Endodermal cell (in vitro differentiated cells): ENCODE measurements at regions not wholly inside any gene's neighbourhood (a gene's known extent, or its start where the extent isn't known, plus 50 kb on each side); places are given as distances from the start of the nearest gene placed in this dataset.
A peak's percentile ranks its signal among the peaks of the same experiment; 100 is the strongest.

Source experiments
- DNase-seq: peaks from one replicate; pipeline ENCODE4 v3.0.0-alpha.2; 2017
- H3K27ac ChIP-seq: 2 replicates; pipeline ENCODE4 v1.5.1; 2013; ENCODE audit warnings: mild to moderate bottlenecking, low read depth, low read length, moderate library complexity
- H3K27me3 ChIP-seq: 2 replicates; pipeline ENCODE4 v1.6.1; 2013; ENCODE audit warnings: mild to moderate bottlenecking, low read length, moderate library complexity; ENCODE audit not compliant: insufficient read depth, control insufficient read depth, poor library complexity, severe bottlenecking
- H3K36me3 ChIP-seq: 2 replicates; pipeline ENCODE4 v1.7.0; 2013; ENCODE audit warnings: mild to moderate bottlenecking, low read length, moderate library complexity; ENCODE audit not compliant: control insufficient read depth, insufficient read depth
- H3K4me1 ChIP-seq: one replicate; pipeline ENCODE4 v1.7.0; 2013; ENCODE audit warnings: low read length; ENCODE audit not compliant: control insufficient read depth, insufficient read depth
- H3K4me3 ChIP-seq: 2 replicates; pipeline ENCODE4 v1.5.1; 2013; ENCODE audit warnings: mild to moderate bottlenecking, low read length, moderate library complexity
- H3K9ac ChIP-seq: 2 replicates; pipeline ENCODE4 v1.6.1; 2013; ENCODE audit warnings: mild to moderate bottlenecking, low read length, moderate library complexity; ENCODE audit not compliant: poor library complexity, severe bottlenecking; ENCODE audit errors: extremely low read depth
- H3K9me3 ChIP-seq: 2 replicates; pipeline ENCODE4 v1.6.1; 2013; ENCODE audit warnings: mild to moderate bottlenecking, low read length, moderate library complexity; ENCODE audit not compliant: control insufficient read depth
- H3K27ac Mint-ChIP-seq: 2 replicates; pipeline ENCODE4 v1.8.0; 2020; ENCODE audit warnings: mixed read lengths
- H3K27me3 Mint-ChIP-seq: 2 replicates; pipeline ENCODE4 v1.8.0; 2021; ENCODE audit warnings: mild to moderate bottlenecking, mixed read lengths; ENCODE audit not compliant: insufficient read depth
- H3K36me3 Mint-ChIP-seq: 2 replicates; pipeline ENCODE4 v1.8.0; 2020; ENCODE audit warnings: low read depth, mixed read lengths
- H3K4me1 Mint-ChIP-seq: 2 replicates; pipeline ENCODE4 v1.8.0; 2020; ENCODE audit warnings: mixed read lengths
- H3K4me3 Mint-ChIP-seq: 2 replicates; pipeline ENCODE4 v1.8.0; 2020; ENCODE audit warnings: mild to moderate bottlenecking, moderate library complexity, mixed read lengths
- H3K9me3 Mint-ChIP-seq: 2 replicates; pipeline ENCODE4 v1.8.0; 2020; ENCODE audit warnings: mild to moderate bottlenecking, mixed read lengths
- WGBS, 2 experiments: methylation state at CpG; one replicate each; pipeline versions ENCODE4 v1.1.5 to v1.1.7; 2013; ENCODE audit warnings: missing lambda C conversion rate in 2 of 2, mixed read lengths in 1 of 2; ENCODE audit not compliant: insufficient coverage in 1 of 2, insufficient read length in 1 of 2; 5-methylcytosine and 5-hydroxymethylcytosine counted together
- TF ChIP-seq, protein P1 (sequence below): fragments of 200-600 bp; sonication (generic); conservative IDR thresholded peaks from 2 replicates; pipeline ENCODE4 v1.5.0; 2021; ENCODE audit warnings: antibody characterized with exemption, mild to moderate bottlenecking

DNA sequence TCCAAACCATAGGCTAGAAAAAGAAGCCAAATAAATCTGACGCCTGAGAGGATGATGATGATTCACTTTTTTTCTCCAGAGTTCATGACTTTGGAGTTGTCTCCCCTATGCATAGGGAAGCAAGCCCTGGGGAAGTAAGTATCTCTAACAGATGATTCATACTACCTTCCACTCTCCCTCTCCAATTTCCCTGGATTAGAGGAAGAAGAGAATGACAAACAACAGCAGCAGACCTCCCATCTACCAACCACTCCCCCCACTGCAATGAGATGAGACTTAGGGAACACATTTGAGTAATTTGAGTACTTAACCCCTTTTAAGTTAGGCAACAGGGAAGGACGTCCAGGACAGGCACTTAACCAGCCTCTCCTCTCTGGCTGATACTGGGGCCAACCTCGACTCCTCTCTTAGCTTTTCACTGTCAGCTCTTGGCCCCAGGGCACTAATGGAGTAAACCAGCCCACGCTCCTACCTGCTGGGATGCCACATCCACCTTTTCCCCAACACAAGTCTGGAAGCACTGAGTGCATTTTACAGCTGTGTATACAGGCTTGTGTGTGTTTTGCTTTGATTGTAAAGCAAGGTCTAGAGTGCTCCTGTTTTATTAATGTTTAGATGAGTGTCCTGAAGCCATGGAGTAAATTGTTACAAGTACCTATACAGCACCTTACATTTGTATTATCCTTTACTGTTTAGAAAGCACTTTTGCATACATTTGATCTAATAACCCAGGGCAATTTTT, 180.7 kb downstream of the PHLDA1 start:
- Mint-ChIP-seq H3K36me3 (no peaks in the 10 kb centered on the region), H3K27me3 (no peaks in the 10 kb centered on the region), H3K4me1 (peaks cover 3% of the 10 kb centered on the region), H3K27ac (no peak overlapping the region), H3K4me3 (no peak overlapping the region), H3K9me3 (peaks cover 5% of the 10 kb centered on the region)
- Histone ChIP-seq H3K36me3 (no peaks in the 10 kb centered on the region), H3K27ac (no peak overlapping the region), H3K9ac (no peak overlapping the region), H3K9me3 (peaks cover 8% of the 10 kb centered on the region), H3K27me3 (no peaks in the 10 kb centered on the region), H3K4me1 (no peaks in the 10 kb centered on the region), H3K4me3 (no peak overlapping the region)
- 60 to 75% methylated on average over 3 to 4 of the region's 4 CpGs for WGBS, 2 experiments
- TF ChIP-seq, protein P1, sequence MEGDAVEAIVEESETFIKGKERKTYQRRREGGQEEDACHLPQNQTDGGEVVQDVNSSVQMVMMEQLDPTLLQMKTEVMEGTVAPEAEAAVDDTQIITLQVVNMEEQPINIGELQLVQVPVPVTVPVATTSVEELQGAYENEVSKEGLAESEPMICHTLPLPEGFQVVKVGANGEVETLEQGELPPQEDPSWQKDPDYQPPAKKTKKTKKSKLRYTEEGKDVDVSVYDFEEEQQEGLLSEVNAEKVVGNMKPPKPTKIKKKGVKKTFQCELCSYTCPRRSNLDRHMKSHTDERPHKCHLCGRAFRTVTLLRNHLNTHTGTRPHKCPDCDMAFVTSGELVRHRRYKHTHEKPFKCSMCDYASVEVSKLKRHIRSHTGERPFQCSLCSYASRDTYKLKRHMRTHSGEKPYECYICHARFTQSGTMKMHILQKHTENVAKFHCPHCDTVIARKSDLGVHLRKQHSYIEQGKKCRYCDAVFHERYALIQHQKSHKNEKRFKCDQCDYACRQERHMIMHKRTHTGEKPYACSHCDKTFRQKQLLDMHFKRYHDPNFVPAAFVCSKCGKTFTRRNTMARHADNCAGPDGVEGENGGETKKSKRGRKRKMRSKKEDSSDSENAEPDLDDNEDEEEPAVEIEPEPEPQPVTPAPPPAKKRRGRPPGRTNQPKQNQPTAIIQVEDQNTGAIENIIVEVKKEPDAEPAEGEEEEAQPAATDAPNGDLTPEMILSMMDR, result no peak
- peak; percentile 48 for DNase-seq

DNA sequence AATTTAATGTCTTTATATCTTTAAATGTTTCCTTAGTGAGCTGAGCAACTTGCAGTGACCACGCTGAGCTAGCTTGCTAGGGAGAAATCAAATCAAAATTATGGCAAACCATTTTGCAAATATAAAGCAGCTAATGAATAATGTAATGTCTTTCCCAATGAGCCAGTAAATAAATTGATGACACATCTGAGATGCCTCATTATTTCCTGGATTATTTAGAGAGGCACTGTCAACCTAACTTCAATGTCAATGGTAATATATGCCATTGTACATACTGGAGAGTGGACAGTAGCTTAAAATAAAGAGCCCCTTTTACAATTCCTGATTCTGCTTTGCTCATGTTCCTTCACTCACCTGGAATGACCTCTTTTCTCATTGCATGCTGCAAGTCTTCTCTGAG, 182.6 kb downstream of the PHLDA1 start:
- Mint-ChIP-seq H3K27ac (no peak overlapping the region), H3K9me3 (peaks cover 5% of the 10 kb centered on the region), H3K36me3 (no peaks in the 10 kb centered on the region), H3K27me3 (no peaks in the 10 kb centered on the region), H3K4me1 (peaks cover 11% of the 10 kb centered on the region), H3K4me3 (no peak overlapping the region)
- Histone ChIP-seq H3K4me1 (peaks cover 4% of the 10 kb centered on the region), H3K36me3 (no peaks in the 10 kb centered on the region), H3K9ac (no peak overlapping the region), H3K9me3 (peaks cover 9% of the 10 kb centered on the region), H3K27me3 (no peaks in the 10 kb centered on the region), H3K27ac (peak overlapping the region; percentile 78), H3K4me3 (no peak overlapping the region)
- TF ChIP-seq, protein P1, result no peak
- DNase-seq, result no peak
- 22 to 64% methylated on average over 1 of the region's 1 CpG for WGBS, 2 experiments

DNA sequence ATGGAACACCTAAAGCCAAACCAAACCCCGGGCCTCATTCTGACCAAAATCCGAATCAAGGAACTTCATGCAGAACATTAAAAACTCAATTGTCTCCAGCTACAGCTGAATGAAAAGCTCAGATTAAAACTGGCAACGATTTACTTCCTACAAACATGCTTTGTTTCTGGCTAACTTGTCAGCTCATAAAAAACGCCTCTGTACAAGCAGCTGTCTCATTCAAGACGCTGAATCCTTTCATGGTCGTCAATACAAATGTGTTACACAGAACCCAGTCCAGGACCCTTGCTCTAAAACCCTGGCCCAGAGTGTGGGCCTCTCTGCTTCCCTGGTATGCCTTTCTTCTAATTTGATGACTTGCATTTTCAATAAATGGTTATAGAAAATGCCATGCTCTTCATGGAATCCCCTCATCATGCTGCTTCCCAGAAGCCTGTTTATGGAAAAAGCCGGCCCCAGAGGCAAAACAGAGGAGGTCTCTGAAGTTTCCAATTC, 183.1 kb downstream of the PHLDA1 start:
- H3K36me3 ChIP-seq, result no peaks in the 10 kb centered on the region
- H3K36me3 Mint-ChIP-seq, result no peaks in the 10 kb centered on the region
- H3K27ac Mint-ChIP-seq, result no peak overlapping the region
- peaks cover 9% of the 10 kb centered on the region for H3K9me3 ChIP-seq
- no peak overlapping the region for H3K4me3 Mint-ChIP-seq
- H3K9me3 Mint-ChIP-seq, result peaks cover 5% of the 10 kb centered on the region
- H3K27me3 Mint-ChIP-seq, result no peaks in the 10 kb centered on the region
- H3K4me3 ChIP-seq, result no peak overlapping the region
- no peaks in the 10 kb centered on the region for H3K27me3 ChIP-seq
- no peak overlapping the region for H3K9ac ChIP-seq
- peaks cover 15% of the 10 kb centered on the region for H3K4me1 Mint-ChIP-seq
- TF ChIP-seq, protein P1, result no peak
- peak overlapping the region; percentile 78 for H3K27ac ChIP-seq
- WGBS, 2 experiments, result 90% methylated on average over 6 to 7 of the region's 7 CpGs
- no peak for DNase-seq
- H3K4me1 ChIP-seq, result peaks cover 4% of the 10 kb centered on the region
